HG02973 (cell line): ENCODE measurements at regions not wholly inside any gene's neighbourhood (a gene's known extent, or its start where the extent isn't known, plus 50 kb on each side); places are given as distances from the start of the nearest gene placed in this dataset.

Experiments
- ATAC-seq: cut with Tn5 transposase; IDR thresholded peaks from one replicate; pipeline ENCODE4 v1.9.1; 2021; ENCODE audit warnings: moderate library complexity; ENCODE audit not compliant: unreplicated experiment

DNA sequence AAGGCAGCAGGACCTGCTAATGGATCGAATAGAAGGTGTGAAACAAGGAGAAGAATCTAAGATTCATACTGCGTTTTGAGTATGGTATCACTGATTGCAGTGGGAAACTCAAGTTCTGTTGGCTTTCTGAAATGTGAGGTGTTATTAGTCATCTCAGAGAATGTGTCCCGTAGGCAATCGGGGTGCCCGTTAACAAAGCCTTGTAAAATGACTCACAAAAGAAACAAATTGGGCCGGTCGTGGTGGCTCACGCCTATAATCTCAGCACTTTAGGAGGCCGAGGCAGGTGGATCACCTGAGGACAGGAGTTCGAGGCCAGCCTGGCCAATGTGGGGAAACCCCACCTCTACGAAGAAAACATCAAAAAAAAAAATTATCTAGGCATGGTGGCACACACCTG lies 118.2 kb upstream of the C7orf33 start:
- ATAC-seq = no peak

DNA sequence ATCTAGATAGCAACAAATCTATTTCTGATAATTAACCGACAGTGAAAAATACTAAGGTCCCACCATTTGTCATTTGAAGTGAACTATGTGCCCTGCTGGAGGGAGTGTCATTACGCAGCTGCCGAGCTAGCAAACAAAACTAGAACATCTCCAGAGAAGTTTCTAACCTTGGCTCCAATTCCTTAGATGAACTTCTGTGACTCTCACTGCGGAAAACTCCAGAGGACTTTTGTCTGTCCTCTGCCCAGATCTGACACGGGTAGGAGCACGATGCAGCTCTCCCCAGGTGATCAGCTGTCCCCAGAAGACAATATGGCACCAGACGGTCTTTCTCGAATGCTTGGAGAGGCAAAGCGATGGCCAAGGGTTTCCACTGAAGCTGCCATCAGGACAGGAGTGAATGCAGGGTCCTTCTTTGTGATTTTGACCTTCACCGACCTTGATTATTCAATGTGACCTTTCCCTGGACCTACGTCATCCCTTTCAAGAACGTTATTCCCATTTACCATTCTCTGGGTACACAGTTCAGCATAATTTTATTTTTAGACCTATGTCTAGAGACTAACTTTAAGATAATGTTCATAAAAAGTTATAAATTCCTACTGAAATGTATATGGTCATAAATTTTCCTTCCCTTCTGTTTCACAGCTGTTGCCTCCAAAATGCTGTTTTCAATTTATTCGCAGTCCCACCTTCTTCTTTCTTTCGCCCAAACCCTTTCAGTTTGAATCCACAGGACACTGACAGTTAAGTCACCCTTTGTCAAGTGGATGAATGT lies 116.7 kb upstream of the C7orf33 start:
- no peak for ATAC-seq

DNA sequence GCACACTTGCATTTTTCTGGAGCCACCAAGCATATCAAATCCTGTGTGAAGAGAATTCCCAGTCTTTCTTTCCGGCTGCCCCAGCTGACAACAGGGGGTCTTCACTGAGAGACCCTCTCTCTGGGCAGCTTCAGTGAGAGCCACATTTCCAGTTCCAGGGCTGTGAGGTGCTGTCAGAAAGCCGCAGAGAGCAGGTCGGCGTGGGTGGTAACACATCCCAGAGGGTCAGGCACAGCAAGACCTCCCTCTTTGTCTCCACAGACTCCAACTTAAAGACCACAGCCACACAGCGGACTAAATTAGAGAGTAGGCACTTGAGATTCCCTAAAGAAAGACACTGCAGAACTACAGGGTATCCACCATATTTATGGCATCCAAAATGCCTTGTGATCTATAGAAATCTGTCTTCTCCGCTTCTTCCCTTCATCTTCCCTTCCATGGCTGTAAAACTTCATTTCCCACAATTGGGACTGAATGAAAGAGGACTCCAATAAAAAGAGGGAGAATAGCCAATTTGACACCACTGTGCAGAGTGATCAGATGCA lies 116.0 kb upstream of the C7orf33 start:
- no peak for ATAC-seq

DNA sequence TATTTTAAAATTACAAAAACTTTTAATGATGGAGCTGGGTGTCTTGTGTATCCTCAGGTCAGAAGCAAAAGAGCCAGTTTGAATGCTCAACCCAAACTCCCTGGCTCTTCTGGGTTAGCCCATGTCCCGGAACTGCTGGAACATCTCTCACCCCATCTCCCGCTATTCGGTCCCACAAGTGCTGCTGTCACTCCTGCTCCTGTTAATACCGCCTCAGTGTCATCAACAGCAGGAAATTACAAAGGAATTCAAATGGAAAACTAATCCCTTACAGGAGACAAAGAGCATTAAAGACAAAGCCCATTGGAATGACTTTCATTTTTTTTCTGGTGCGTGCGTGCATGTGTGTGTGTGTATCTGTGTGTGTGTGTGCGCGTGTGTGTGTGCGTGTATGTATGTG lies 112.0 kb upstream of the C7orf33 start:
- no peak for ATAC-seq

DNA sequence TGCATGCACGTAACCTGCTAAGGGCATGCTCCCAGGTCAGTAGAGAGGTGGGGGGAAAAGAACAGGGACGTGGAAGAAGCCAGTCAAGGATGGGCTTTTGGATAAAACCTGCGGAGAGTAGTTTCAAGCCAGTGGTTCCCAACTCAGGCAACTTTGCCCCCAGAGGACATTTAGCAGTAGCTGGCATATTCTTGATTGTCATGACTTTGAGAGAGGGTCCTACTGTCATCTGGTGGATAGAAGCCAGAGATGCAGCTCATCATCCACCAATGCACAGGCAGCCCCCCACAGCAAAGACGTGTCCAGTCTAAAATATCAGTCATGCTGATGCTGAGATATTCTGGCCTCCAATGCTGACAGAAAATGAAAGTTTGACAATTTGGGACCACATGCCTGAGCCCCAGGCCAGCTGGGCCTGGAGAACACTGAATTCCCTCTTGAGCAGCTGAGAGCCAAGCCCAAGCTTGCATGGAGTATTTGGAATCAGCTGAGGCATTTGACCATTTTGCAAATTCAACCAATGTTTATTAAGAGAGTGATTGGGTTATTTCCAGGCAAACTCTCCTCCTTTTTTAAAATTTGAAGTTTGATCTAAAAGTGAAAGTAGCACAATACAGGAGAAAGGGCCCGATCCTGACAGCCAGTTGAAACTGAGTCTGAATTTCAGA lies 110.0 kb upstream of the C7orf33 start:
- no peak for ATAC-seq

DNA sequence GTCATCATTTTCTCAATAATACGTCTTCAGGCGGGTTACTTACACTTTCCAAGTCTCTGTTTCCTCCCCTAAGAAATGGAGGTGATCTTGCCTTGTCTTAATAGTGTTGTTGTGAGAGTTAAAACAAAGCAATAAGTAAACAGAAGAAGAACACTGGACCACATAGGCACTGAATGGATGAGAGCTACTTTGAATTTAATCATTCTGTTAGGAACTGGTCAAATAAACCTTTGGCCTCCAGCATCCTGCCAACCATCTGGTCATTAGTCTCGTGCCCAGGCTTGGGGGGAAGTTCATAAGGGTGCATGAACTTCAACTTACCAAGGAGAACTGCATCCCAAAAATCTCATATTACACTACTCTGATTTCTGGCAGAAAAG lies 109.4 kb upstream of the C7orf33 start:
- no peak for ATAC-seq

- ATAC-seq = no peak
These were observed 108.5 kb upstream of the C7orf33 start for GRCh38 chr7:148481971-148482626.

GRCh38 chr7:148483515-148484308 lies 106.9 kb upstream of the C7orf33 start:
- no peak for ATAC-seq

GRCh38 chr7:148484486-148484885 lies 106.1 kb upstream of the C7orf33 start:
- ATAC-seq = no peak

GRCh38 chr7:148485618-148486017 lies 104.9 kb upstream of the C7orf33 start:
- no peak for ATAC-seq

DNA sequence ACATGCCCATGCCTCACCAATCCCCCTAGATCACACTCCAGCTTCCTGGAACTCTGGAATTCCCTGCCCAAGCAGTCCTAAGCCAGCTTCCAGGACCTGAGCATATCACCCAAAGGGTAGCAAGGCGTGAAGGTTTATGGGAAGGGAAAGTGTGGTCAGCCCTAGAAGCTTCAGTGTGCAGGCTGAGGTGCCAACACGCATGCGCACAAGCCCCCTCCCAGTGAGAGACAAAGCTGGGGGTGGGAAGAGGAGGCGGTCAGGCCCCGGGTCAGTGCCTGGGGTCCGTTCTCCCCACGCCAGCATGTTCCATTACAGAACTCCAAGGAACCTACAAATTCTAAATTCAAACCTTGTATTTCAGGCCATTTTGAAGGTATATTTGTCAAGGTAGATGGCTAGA lies 103.6 kb upstream of the C7orf33 start:
- ATAC-seq = no peak

DNA sequence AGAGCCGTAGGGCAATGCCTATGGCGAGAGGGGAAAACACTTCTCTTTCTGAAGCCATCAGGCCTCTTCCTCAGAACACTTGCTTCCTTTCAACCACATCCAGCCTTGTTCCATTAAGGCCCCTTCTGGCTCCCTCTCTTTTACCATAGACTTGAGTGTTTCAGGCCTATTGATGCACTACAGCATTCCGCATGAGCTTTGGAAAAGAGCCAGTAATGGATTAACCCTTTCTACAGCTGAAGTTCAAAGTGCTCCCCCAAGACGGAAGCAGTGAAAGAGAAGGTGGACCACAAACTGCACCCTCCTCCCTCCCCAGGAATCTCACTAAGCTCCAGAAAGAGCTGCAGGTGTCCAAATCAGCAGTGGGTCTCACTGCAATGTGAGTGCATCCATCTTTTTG lies 102.7 kb upstream of the C7orf33 start:
- no peak for ATAC-seq

- no peak for ATAC-seq
These were observed 100.9 kb upstream of the C7orf33 start for GRCh38 chr7:148489678-148490077.

DNA sequence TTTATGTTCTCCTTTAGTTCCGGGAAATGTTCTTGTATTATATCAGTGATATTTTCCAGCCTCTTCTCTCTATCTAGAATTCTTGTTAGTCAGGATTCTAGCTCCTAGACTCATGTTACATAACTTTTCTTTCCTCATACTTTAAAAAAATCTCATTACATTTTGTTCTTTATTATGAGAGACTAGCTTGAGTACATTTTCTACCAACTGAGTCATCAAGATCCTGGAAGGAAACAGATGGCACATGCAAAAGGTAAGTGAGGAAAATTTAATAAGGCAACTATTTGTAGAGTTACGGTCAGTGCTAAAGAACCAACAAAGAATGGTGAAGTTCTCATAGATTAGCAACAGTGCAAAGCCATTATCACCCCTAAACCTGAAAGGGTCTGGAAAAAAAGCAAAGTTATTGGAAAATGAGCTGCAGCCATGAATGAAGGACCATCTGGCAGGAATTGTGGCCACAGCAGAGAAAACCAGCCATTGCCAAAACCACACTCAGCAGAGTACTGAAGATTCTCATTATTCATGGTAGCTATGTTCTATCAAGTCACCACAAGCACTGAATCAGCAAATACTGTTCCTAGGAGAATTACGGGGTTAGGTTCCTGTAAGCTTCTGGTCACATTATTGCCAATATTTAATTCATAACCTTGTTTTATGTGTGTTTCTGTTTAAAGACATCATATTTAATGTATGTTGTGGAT lies 98.3 kb upstream of the C7orf33 start:
- no peak for ATAC-seq

DNA sequence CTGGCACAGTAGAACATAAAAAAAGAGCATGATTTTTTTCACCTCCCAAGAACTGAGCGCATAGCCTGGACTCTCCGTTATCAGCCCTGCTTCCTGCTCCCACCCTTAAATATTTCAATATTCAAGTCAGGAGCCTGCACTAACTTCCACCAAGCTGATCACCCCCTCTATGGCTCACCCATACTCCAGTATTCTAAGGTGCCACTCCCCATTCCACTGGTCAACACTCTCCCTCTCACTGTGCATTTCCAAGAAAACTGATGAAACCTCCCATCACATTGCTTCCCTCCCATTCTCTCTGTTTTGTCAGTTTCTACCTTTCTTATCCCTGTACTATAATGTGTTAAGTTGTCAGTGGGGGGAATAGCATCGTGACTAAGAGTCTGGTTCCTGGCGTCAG lies 95.0 kb upstream of the C7orf33 start:
- no peak for ATAC-seq

GRCh38 chr7:148500978-148501377 lies 89.6 kb upstream of the C7orf33 start:
- ATAC-seq = no peak

DNA sequence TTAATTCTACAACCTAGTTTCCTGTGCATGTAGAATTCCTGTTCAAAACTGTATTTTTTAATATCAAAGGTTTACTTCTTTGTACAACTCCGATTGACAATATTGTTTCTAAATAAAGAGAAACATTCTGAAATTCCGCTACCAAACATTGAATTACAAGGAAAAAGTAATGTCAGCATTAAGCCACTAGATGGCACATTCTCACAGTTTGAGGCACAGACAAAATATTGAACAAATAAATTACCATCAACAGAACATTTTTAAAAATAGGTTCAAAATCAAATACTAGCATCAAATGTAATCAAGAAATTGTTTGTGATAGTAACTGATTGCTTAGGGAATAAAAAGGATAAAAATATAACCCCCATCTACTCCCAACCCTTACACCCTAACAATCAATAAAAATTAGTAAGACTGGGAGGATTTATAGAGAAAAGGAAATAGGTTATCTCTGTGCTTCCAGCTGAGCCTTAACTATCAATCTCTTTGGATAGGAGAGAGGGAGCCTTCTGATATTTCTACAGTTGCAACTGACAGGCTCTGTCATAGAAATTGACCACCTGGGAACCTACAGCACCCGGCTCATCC lies 86.6 kb upstream of the C7orf33 start:
- ATAC-seq = no peak

- no peak for ATAC-seq
These were observed 84.8 kb upstream of the C7orf33 start for GRCh38 chr7:148505645-148506375.

DNA sequence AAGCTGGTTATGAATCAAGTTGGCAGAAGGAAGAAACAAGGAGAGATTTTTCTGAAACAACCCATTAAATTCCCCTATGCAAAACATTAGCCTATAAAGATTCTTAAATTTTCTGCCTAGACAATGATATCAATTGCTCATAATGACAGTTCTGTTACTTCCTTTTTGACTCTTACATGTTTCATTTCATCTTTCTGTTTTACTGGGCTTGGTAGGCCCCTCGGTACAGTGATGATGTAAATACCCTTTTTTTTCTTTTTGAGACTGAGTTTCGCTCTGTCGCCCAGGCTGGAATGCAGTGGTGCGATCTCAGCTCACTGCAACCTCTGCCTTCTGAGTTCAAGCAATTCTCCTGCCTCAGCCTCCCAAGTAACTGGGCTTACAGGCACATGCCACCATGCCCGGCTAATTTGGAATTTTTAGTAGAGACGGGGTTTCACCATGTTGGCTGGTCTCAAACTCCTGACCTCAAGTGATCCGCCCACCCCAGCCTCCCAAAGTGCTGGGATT lies 83.4 kb upstream of the C7orf33 start:
- ATAC-seq = peak; percentile 99
